Ramos (cell line): ENCODE measurements at regions not wholly inside any gene's neighbourhood (a gene's known extent, or its start where the extent isn't known, plus 50 kb on each side); places are given as distances from the start of the nearest gene placed in this dataset.
"Not testable (repeated sequence)": the region's sequence is repeated elsewhere in the genome, so short reads cannot be mapped to it uniquely, and the experiment has no call there.

Experiments used
- in situ Hi-C: fragments of 300-500 bp; cut with MboI; formaldehyde crosslinking; loops from one replicate; pipeline ENCODE4 v1.14.3; 2022; ENCODE audit warnings: low sequenced_read_pairs; ENCODE audit not compliant: unreplicated experiment

DNA sequence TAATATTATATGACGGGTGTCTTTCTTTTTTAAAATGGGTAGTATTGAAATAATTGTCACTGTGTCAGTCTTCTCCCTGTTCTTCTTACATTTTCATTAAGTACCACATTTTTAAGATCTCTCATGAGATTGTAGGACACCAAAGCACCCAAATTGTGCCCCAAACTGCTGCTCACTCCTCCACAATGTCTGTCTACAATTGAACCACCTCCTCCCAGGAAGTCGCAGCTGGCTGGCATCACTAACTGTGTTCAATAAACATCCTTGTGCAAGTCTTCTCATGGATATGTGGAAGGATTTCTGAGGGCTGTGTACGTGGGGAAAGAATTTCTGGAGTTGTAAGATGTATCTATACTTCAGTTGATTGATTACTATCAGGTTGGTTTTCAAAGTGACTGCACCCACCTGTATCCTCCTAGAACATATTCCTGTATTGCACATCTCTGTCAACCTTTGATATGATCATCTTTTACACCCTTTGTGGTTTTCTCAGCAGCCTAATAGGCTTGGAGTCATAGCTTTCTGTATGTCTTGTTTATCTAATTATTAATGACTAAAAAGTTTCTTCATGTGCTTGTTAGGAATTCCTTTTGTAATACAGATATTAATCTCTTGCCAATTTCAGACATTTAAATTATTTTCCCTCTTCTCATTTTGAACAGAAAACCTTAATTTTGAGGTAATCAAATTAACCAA, 774.9 kb downstream of the RNF144A start:
- in situ Hi-C loops = no loop called here

GRCh38 chr2:7692657-7693161, 775.5 kb downstream of the RNF144A start:
- in situ Hi-C loops = no loop called here

GRCh38 chr2:7693246-7694075, 776.2 kb downstream of the RNF144A start:
- in situ Hi-C loops = no loop called here

DNA sequence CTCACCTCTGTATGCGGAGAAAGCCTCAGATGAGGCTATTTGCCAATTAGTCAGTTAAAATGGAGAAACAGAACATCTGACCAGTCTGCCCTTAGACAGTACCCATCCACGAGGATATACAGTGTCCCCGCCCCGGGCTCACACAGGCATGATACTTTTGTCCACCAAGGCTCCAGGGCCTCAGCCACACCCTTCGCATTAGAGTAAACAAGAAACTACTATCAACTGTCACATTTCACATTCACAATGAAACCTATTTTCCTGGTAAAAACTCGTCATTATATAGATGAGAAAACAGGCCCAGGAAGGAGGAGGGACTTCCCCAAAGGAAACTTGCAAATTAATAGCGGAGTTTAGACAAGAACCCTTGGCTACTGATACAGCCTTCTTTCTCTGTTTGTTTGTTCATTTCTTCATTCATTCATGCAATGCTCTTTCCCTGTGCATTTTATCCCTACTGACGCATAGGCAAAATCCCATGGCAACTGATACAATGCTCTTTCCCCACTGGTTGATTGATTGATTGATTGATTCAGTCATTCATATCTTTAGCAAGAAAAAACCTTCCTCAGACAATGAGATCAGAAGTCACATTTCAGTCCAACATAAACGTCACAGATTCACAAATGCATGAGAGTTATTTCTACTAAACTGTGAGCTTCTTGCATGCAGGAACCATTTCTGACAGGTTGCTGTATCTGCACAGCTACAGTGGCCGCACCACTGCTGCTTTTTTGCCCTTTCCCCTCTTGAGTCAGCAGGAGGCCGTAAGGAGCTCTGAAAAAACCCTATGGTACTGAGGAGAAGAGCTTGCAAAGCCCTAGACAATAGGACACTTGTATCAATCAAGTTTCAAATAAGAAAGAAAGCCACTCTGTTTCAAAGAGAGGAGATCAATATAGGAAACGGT, 777.1 kb downstream of the RNF144A start:
- in situ Hi-C loops = no loop called here

- in situ Hi-C loops = not testable (repeated sequence)
Observed at GRCh38 chr2:7696556-7696955, 779.3 kb downstream of the RNF144A start.

DNA sequence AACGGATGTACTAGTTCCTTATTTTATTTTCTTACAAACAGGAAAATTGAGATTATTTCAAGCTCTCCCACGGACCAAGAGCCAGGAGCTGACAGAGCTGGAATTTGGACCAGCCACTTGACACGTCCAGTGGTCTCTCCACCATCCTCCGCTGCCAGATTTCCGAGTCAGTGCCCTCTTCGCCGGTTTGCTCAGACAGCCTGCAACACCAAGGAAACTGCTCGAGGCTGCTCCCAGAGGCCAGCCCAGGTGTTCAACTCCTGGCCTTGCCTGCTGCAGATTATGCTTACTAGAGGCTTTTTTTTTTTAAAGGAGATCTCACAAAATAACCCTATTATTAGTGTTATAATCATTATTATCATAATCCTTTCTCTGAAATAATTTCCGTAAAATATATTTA, 779.8 kb downstream of the RNF144A start:
- in situ Hi-C loops = no loop called here

- in situ Hi-C loops = loop anchor here (25.0 kb wide), 1 partner anchor 986 kb away; the partner anchor contains the start of gene ID2
Observed at GRCh38 chr2:7701791-7702190, 784.6 kb downstream of the RNF144A start.

- in situ Hi-C loops = loop anchor here (25.0 kb wide), 1 partner anchor 984 kb away; the partner anchor contains the start of gene ID2
Observed at GRCh38 chr2:7703048-7703447, 785.8 kb downstream of the RNF144A start.

DNA sequence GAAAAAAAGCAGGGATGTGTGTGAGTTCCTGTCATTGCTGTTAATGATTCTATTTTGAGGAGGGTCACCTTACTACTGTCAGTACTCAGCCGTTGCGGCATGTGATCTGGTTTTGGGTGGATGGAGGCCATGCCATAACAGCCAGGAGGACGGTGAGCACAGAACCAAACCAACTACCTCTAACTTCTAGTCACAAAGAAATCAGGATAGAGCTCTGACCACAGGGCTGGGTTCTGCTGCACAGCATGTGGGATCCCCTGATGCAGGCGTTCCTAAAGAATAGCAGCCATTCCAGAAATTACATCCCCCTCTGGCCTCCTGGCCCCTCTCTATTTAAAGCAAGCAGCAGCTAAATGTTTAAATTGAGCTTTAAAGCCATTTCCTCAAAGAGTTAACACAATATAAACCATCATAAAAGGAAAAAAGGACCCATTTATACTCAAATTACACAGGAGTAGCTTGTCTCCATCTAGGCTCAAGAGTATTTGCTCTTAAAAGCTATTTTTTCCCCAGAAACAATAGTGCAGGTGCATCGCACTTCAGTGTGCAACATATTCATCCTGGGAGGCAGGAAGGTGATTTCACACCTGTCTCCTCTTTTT, 786.4 kb downstream of the RNF144A start:
- in situ Hi-C loops = loop anchor here (25.0 kb wide), 1 partner anchor 984 kb away; the partner anchor contains the start of gene ID2

DNA sequence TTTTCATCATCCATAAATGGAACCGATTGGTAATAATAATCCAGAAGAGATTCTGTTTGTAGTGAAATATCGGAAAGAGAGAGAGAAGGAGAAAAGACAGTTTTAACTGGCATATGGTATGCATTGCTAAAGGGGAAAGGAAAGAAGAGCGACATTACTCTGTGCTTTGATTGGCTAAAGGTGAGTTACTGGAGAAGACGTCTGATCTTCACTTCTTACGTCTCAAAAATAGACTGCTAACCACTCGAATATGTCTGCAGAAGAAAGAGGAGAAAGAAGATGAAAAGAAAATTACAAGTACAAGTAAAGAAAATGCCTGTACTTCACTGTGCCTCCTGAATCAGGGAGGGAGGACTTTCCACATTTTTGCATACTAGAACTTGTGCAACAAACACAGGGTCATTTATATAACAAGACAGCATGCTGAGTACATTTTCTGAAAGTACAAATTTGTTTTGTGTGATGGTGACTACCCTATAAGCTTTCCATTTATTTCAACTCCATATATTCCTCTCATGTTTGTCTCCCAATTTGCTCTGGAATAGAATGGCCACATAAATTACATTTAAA, 787.2 kb downstream of the RNF144A start:
- in situ Hi-C loops = loop anchor here (25.0 kb wide), 1 partner anchor 983 kb away; the partner anchor contains the start of gene ID2

- in situ Hi-C loops = loop anchor here (25.0 kb wide), 1 partner anchor 981 kb away; the partner anchor contains the start of gene ID2
Observed at GRCh38 chr2:7706791-7707190, 789.6 kb downstream of the RNF144A start.

GRCh38 chr2:7707723-7708122, 790.5 kb downstream of the RNF144A start:
- in situ Hi-C loops = loop anchor here (25.0 kb wide), 1 partner anchor 980 kb away; the partner anchor contains the start of gene ID2

DNA sequence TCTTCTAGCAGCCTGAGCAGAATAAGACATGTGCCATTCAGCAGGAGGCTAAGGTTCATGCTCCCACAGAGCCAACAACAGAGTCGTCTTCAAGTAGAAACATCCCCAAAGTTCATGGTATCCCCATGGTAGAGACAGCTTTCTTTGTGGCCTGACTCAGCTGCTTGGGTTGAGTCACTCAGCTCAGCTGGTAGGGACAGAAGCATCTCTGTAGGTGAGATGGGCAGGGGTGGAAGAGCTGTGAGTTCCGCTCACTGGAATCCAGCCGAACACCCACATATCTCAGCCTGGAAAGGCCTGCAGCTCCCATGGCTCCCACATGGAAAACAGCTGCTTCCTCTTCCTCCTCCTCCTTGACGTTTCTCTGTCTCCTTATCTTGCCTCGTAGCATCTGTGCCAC, 792.7 kb downstream of the RNF144A start:
- in situ Hi-C loops = loop anchor here (25.0 kb wide), 1 partner anchor 977 kb away; the partner anchor contains the start of gene ID2

- in situ Hi-C loops = loop anchor here (25.0 kb wide), 1 partner anchor 976 kb away; the partner anchor contains the start of gene ID2
Observed at GRCh38 chr2:7711167-7711566, 794.0 kb downstream of the RNF144A start.

- in situ Hi-C loops = loop anchor here (25.0 kb wide), 1 partner anchor 967 kb away; the partner anchor contains the start of gene ID2
Observed at GRCh38 chr2:7719876-7720275, 802.7 kb downstream of the RNF144A start.

DNA sequence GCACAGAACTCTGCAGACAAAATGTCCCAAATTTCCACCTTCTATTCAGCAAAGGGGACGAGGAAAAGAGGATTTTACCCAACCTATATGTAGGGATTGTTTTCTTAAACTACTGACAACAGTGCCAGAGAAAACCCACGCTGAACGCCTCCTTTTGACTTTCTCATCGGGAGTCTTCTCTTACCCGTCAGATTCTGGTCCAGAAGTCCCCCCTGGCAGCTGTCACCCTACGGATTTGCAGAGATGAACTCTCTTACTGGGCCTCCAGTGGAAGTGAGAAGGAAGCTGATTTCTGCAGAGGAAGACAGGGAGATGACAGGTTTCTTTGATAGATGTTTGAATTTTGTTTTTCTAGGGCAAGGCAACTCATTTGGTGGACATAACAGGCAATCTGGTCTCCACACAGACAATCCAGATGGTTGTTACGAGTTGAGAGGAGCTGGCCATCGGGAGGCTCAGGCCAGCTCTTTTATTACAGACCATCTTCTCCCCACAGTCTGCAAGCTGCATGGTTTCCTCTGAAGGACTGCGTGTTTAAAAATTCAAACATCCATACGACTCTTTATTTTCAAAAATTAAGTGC, 804.3 kb downstream of the RNF144A start:
- in situ Hi-C loops = loop anchor here (25.0 kb wide), 1 partner anchor 966 kb away; the partner anchor contains the start of gene ID2

DNA sequence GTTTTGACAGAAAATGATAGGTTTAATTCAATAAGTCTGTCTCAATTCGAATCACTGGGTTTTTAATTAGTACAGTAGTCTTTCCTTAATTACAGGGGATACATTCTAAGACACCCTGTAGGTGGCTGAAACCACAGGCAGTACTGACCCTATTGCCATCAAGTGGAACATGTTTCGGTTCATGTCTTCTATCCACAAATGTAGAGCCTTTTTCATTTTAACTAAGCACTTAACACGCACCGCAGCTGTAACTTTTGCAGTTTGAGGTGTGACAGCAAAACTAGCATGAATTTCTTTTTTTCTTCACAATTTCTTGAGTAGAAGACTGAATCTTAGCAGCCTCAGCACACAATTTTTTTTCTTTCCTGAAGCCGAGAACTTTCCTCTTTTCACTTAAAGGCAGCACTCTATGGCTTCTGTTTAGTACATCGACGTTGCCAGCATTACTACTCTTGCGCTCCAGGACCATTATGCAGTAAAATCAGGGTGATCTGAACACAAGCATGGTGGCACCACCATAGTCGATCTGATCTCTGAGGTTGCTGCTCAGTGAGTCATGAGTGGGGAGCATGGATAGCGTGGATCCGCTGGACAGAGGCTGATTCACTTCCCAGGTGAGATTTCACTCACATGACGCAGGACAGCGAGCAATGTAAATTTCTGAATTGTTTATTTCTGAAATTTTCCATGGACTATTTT, 805.1 kb downstream of the RNF144A start:
- in situ Hi-C loops = loop anchor here (25.0 kb wide), 1 partner anchor 965 kb away; the partner anchor contains the start of gene ID2

DNA sequence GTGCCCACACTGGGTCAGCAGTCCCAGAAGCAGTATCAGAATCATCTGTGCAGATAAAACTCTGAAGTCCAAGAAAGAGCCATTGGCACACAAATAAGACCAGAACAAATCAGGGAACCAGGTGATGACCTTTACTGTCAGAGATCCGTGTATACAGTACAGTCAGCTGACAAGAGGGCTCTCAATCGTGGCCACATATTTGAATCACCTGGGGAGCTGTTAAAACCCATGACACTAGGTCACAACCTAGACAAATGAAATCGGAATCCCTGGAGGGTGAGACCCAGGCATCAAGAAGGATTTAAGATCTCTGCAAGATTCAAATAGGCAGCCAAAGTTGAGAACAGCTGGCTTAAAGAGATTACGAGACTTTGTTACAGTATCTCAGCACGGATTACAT, 807.1 kb downstream of the RNF144A start:
- in situ Hi-C loops = loop anchor here (25.0 kb wide), 1 partner anchor 963 kb away; the partner anchor contains the start of gene ID2
